Karpas-422 (cell line): ENCODE measurements at regions not wholly inside any gene's neighbourhood (a gene's known extent, or its start where the extent isn't known, plus 50 kb on each side); places are given as distances from the start of the nearest gene placed in this dataset.
"Not testable (repeated sequence)": the region's sequence is repeated elsewhere in the genome, so short reads cannot be mapped to it uniquely, and the experiment has no call there.

ENCODE experiments used
- DNase-seq: peaks from one replicate; pipeline ENCODE4 v3.0.0-alpha.2; 2015
- H2AFZ ChIP-seq: fragments of 200-600 bp; sonication (generic); 2 replicates; pipeline ENCODE4 v1.6.1; 2014; ENCODE audit warnings: antibody characterized with exemption, low read length, mixed read lengths
- H3K27ac ChIP-seq: fragments of 200-600 bp; sonication (generic); 2 replicates; pipeline ENCODE4 v1.5.1; 2014; ENCODE audit warnings: mild to moderate bottlenecking, low read length, moderate library complexity
- H3K27me3 ChIP-seq: fragments of 200-600 bp; sonication (generic); 2 replicates; pipeline ENCODE4 v1.6.1; 2014; ENCODE audit warnings: low read length, mixed read lengths
- H3K36me3 ChIP-seq: fragments of 200-600 bp; sonication (generic); 2 replicates; pipeline ENCODE4 v1.6.1; 2014; ENCODE audit warnings: low read length, mixed read lengths; ENCODE audit not compliant: insufficient read depth
- H3K4me1 ChIP-seq: fragments of 200-600 bp; sonication (generic); 2 replicates; pipeline ENCODE4 v1.6.1; 2014; ENCODE audit warnings: mild to moderate bottlenecking, low read length, mixed read lengths
- H3K4me2 ChIP-seq: fragments of 200-600 bp; sonication (generic); 2 replicates; pipeline ENCODE4 v1.6.1; 2014; ENCODE audit warnings: low read length, low read depth, mild to moderate bottlenecking; ENCODE audit not compliant: poor library complexity, severe bottlenecking
- H3K4me3 ChIP-seq: fragments of 200-600 bp; sonication (generic); 2 replicates; pipeline ENCODE4 v1.5.1; 2014; ENCODE audit warnings: mild to moderate bottlenecking, antibody characterized with exemption, low read length, mixed read lengths
- H3K79me2 ChIP-seq: fragments of 200-600 bp; sonication (generic); 2 replicates; pipeline ENCODE4 v1.6.1; 2014; ENCODE audit warnings: mild to moderate bottlenecking, low read length, mixed read lengths
- H3K9ac ChIP-seq: fragments of 200-600 bp; sonication (generic); 2 replicates; pipeline ENCODE4 v1.6.0; 2014; ENCODE audit warnings: low read length
- H3K9me2 ChIP-seq: fragments of 200-600 bp; sonication (generic), shearing (Covaris generic); replicated peaks from 2 replicates; pipeline ENCODE4 v1.6.0; 2014; ENCODE audit warnings: mild to moderate bottlenecking, low read length, moderate library complexity; ENCODE audit not compliant: insufficient read depth
- H3K9me3 ChIP-seq: fragments of 300-700, 200-600 bp; sonication (generic); 2 replicates; pipeline ENCODE4 v1.6.1; 2014; ENCODE audit warnings: low read length, mixed read lengths
- H4K20me1 ChIP-seq: fragments of 200-600 bp; sonication (generic); 2 replicates; pipeline ENCODE4 v1.6.1; 2014; ENCODE audit warnings: mild to moderate bottlenecking, antibody characterized with exemption, low read length, low read depth; ENCODE audit not compliant: insufficient read depth

- Histone ChIP-seq H3K9me2 (no peaks in the 10 kb centered on the region), H3K4me3 (no peak overlapping the region), H2AFZ (no peak overlapping the region), H3K9me3 (no peaks in the 10 kb centered on the region), H3K27me3 (no peaks in the 10 kb centered on the region), H3K4me2 (no peak overlapping the region), H3K4me1 (peaks cover 15% of the 10 kb centered on the region), H4K20me1 (no peaks in the 10 kb centered on the region), H3K79me2 (no peaks in the 10 kb centered on the region), H3K9ac (no peak overlapping the region), H3K27ac (no peak overlapping the region), H3K36me3 (no peaks in the 10 kb centered on the region)
- DNase-seq, result no peak
Observed at GRCh38 chr3:177249203-177249602, 51.9 kb upstream of the TBL1XR1 start.

GRCh38 chr3:177250151-177250550, 52.9 kb upstream of the TBL1XR1 start:
- H3K27ac ChIP-seq, result no peak overlapping the region
- H3K27me3 ChIP-seq, result no peaks in the 10 kb centered on the region
- no peak overlapping the region for H3K9ac ChIP-seq
- no peaks in the 10 kb centered on the region for H3K79me2 ChIP-seq
- no peak for DNase-seq
- H3K36me3 ChIP-seq, result no peaks in the 10 kb centered on the region
- H2AFZ ChIP-seq, result no peak overlapping the region
- no peaks in the 10 kb centered on the region for H3K9me3 ChIP-seq
- H4K20me1 ChIP-seq, result no peaks in the 10 kb centered on the region
- H3K4me3 ChIP-seq, result no peak overlapping the region
- H3K4me2 ChIP-seq, result no peak overlapping the region
- peaks cover 15% of the 10 kb centered on the region for H3K4me1 ChIP-seq
- no peaks in the 10 kb centered on the region for H3K9me2 ChIP-seq

GRCh38 chr3:177251755-177252154, 54.5 kb upstream of the TBL1XR1 start:
- Histone ChIP-seq H3K27me3 (no peaks in the 10 kb centered on the region), H3K9me2 (no peaks in the 10 kb centered on the region), H3K9ac (no peak overlapping the region), H3K9me3 (no peaks in the 10 kb centered on the region), H2AFZ (no peak overlapping the region), H3K4me3 (no peak overlapping the region), H3K4me2 (no peak overlapping the region), H3K4me1 (peaks cover 12% of the 10 kb centered on the region), H3K36me3 (no peaks in the 10 kb centered on the region), H3K27ac (no peak overlapping the region), H4K20me1 (no peaks in the 10 kb centered on the region), H3K79me2 (no peaks in the 10 kb centered on the region)
- peak; percentile 45 for DNase-seq

- no peaks in the 10 kb centered on the region for H3K9me3 ChIP-seq
- H3K4me2 ChIP-seq, result no peak overlapping the region
- H3K36me3 ChIP-seq, result no peaks in the 10 kb centered on the region
- no peaks in the 10 kb centered on the region for H3K9me2 ChIP-seq
- no peaks in the 10 kb centered on the region for H3K27me3 ChIP-seq
- no peaks in the 10 kb centered on the region for H4K20me1 ChIP-seq
- H2AFZ ChIP-seq, result no peak overlapping the region
- no peaks in the 10 kb centered on the region for H3K4me1 ChIP-seq
- no peaks in the 10 kb centered on the region for H3K79me2 ChIP-seq
- DNase-seq, result no peak
- H3K9ac ChIP-seq, result no peak overlapping the region
- no peak overlapping the region for H3K27ac ChIP-seq
- H3K4me3 ChIP-seq, result no peak overlapping the region
Observed at GRCh38 chr3:177257006-177257405, 59.7 kb upstream of the TBL1XR1 start.

- no peak overlapping the region for H3K27ac ChIP-seq
- no peak overlapping the region for H3K9ac ChIP-seq
- H3K9me3 ChIP-seq, result no peaks in the 10 kb centered on the region
- no peak overlapping the region for H3K4me2 ChIP-seq
- H3K79me2 ChIP-seq, result no peaks in the 10 kb centered on the region
- no peaks in the 10 kb centered on the region for H4K20me1 ChIP-seq
- no peaks in the 10 kb centered on the region for H3K4me1 ChIP-seq
- no peak overlapping the region for H3K4me3 ChIP-seq
- H3K9me2 ChIP-seq, result no peaks in the 10 kb centered on the region
- no peak for DNase-seq
- no peaks in the 10 kb centered on the region for H3K27me3 ChIP-seq
- H2AFZ ChIP-seq, result no peak overlapping the region
- no peaks in the 10 kb centered on the region for H3K36me3 ChIP-seq
Observed at GRCh38 chr3:177257625-177258024, 60.3 kb upstream of the TBL1XR1 start.

- Histone ChIP-seq H3K4me2 (no peak overlapping the region), H3K4me1 (no peaks in the 10 kb centered on the region), H3K9me3 (no peaks in the 10 kb centered on the region), H3K36me3 (no peaks in the 10 kb centered on the region), H3K9me2 (no peaks in the 10 kb centered on the region), H3K27me3 (no peaks in the 10 kb centered on the region), H3K27ac (no peak overlapping the region), H3K4me3 (no peak overlapping the region), H3K79me2 (no peaks in the 10 kb centered on the region), H4K20me1 (no peaks in the 10 kb centered on the region), H3K9ac (no peak overlapping the region), H2AFZ (no peak overlapping the region)
- DNase-seq, result no peak
Observed at GRCh38 chr3:177262396-177262795, 65.1 kb upstream of the TBL1XR1 start.

GRCh38 chr3:177263615-177264368, 66.5 kb upstream of the TBL1XR1 start:
- Histone ChIP-seq H3K9me3 (no peaks in the 10 kb centered on the region), H3K4me3 (no peak overlapping the region), H3K4me2 (no peak overlapping the region), H3K4me1 (no peaks in the 10 kb centered on the region), H3K36me3 (no peaks in the 10 kb centered on the region), H3K27ac (no peak overlapping the region), H4K20me1 (no peaks in the 10 kb centered on the region), H3K9me2 (no peaks in the 10 kb centered on the region), H2AFZ (no peak overlapping the region), H3K9ac (no peak overlapping the region), H3K27me3 (no peaks in the 10 kb centered on the region), H3K79me2 (no peaks in the 10 kb centered on the region)
- DNase-seq, result no peak

- not testable (repeated sequence) for H3K9me3 ChIP-seq, H3K27me3 ChIP-seq, H3K9ac ChIP-seq, H3K4me3 ChIP-seq, H2AFZ ChIP-seq, H3K4me2 ChIP-seq, H3K36me3 ChIP-seq, DNase-seq, H4K20me1 ChIP-seq, H3K9me2 ChIP-seq, H3K79me2 ChIP-seq, H3K4me1 ChIP-seq, H3K27ac ChIP-seq
Observed at GRCh38 chr3:177271811-177272501, 74.7 kb upstream of the TBL1XR1 start.
